ENCODE measurements at regions not wholly inside any gene's neighbourhood (a gene's known extent, or its start where the extent isn't known, plus 50 kb on each side); places are given as distances from the start of the nearest gene placed in this dataset.

GRCh38 chr5:56589481-56589860, 225.9 kb upstream of the MAP3K1 start:
- Histone ChIP-seq H3K4me1 (peaks cover 7 to 50% (median 41%) of the 10 kb centered on the region in 9 donors), H3K36me3 (no peaks in the 10 kb centered on the region), H3K27ac (peak overlapping the region; percentile 8 to 80 (median 69)), H3K4me3 (no peak overlapping the region), H3K9me3 (peaks cover 0 to 3% (median 0%) of the 10 kb centered on the region in 11 donors), H3K27me3 (no peaks in the 10 kb centered on the region)
- WGBS, 2 donors = 72 to 85% methylated on average over 6 of the region's 6 CpGs
- no peak for ATAC-seq
- no peak for DNase-seq
- no peak for TF ChIP-seq CTCF (IDR thresholded peaks at IDR 0.05)
- intact Hi-C loops (cut with DNase I) = loop anchor here in 7 of 10 donors (2.0 to 10.0 kb wide), 8 partner anchors 27 to 315 kb away; partner anchors contain the start of gene MAP3K1 (in 5 of the 7)

GRCh38 chr5:56588636-56589480, 226.5 kb upstream of the MAP3K1 start:
- peaks cover 0 to 8% (median 2%) of the 10 kb centered on the region in 11 donors for H3K9me3 ChIP-seq
- no peak overlapping the region for H3K4me3 ChIP-seq
- peak; percentile 44 to 83 (median 68) for ATAC-seq
- H3K27ac ChIP-seq = peak overlapping the region; percentile 8 to 80 (median 69)
- 54 to 67% methylated on average over 16 of the region's 16 CpGs for WGBS, 2 donors
- no peaks in the 10 kb centered on the region for H3K36me3 ChIP-seq
- TF ChIP-seq CTCF (IDR thresholded peaks at IDR 0.05) = no peak
- DNase-seq = peak; percentile 58 to 66
- H3K27me3 ChIP-seq = no peaks in the 10 kb centered on the region
- intact Hi-C loops (cut with DNase I) = loop anchor here in 7 of 10 donors (2.0 to 10.0 kb wide), 8 partner anchors 28 to 314 kb away; partner anchors contain the start of gene MAP3K1 (in 5 of the 7)
- peaks cover 7 to 50% (median 41%) of the 10 kb centered on the region in 9 donors for H3K4me1 ChIP-seq

GRCh38 chr5:56588131-56588487, 227.2 kb upstream of the MAP3K1 start:
- 72 to 83% methylated on average over 2 of the region's 2 CpGs for WGBS, 2 donors
- Histone ChIP-seq H3K9me3 (peaks cover 0 to 9% (median 2%) of the 10 kb centered on the region in 11 donors), H3K4me3 (no peak overlapping the region), H3K27me3 (no peaks in the 10 kb centered on the region), H3K36me3 (no peaks in the 10 kb centered on the region), H3K4me1 (peaks cover 7 to 50% (median 41%) of the 10 kb centered on the region in 9 donors), H3K27ac (peak overlapping the region in 9 of 10 donors; percentile 63 to 80 (median 69))
- no peak for ATAC-seq
- intact Hi-C loops (cut with DNase I) = loop anchor here in 7 of 10 donors (2.0 to 10.0 kb wide), 8 partner anchors 29 to 313 kb away; partner anchors contain the start of gene MAP3K1 (in 5 of the 7)
- DNase-seq = no peak
- TF ChIP-seq CTCF (IDR thresholded peaks at IDR 0.05) = no peak

- WGBS, 2 donors = 80 to 92% methylated on average over 5 of the region's 5 CpGs
- no peaks in the 10 kb centered on the region for H3K27me3 ChIP-seq
- intact Hi-C loops (cut with DNase I) = loop anchor here in 7 of 10 donors (2.0 to 10.0 kb wide), 9 partner anchors 29 to 313 kb away; partner anchors contain the start of gene MAP3K1 (in 6 of the 7)
- peak overlapping the region in 7 of 10 donors; percentile 63 to 78 (median 69) for H3K27ac ChIP-seq
- H3K9me3 ChIP-seq = peaks cover 0 to 9% (median 2%) of the 10 kb centered on the region in 11 donors
- ATAC-seq = no peak
- H3K4me1 ChIP-seq = peaks cover 7 to 50% (median 40%) of the 10 kb centered on the region in 9 donors
- no peak for DNase-seq
- H3K36me3 ChIP-seq = no peaks in the 10 kb centered on the region
- no peak overlapping the region for H3K4me3 ChIP-seq
- no peak for TF ChIP-seq CTCF (IDR thresholded peaks at IDR 0.05)
These were observed 227.8 kb upstream of the MAP3K1 start for GRCh38 chr5:56587381-56588130.

Data from heart right ventricle (tissue), 16 donors.